ENCODE measurements at regions not wholly inside any gene's neighbourhood (a gene's known extent, or its start where the extent isn't known, plus 50 kb on each side); places are given as distances from the start of the nearest gene placed in this dataset.

DNA sequence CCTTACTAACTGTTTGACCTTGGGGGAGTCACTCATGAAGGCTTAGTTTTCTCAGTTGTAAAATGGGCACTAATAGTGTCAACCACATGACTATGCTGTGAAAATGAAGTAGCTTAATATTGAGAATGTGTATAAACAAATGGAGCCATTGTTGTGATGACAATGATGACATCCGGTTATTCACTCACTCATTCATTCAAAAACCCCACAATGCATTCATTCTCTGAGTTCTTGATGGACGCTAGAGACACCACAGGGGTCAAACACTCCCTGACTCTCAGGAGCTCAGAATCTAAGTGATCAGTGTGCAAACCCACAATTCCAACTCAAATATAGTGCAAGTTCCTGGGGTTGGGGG lies 138.9 kb downstream of the FOXD2 start:
- Mint-ChIP-seq H3K27ac (ENCODE audit: unreplicated experiment) (no peak overlapping the region), H3K4me1 (ENCODE audit: unreplicated experiment) (peaks cover 18% of the 10 kb centered on the region), H3K9me3 (ENCODE audit: unreplicated experiment) (no peaks in the 10 kb centered on the region), H3K4me3 (ENCODE audit: unreplicated experiment) (no peak overlapping the region), H3K27me3 (ENCODE audit: unreplicated experiment) (peaks cover 11% of the 10 kb centered on the region), H3K36me3 (ENCODE audit: low read depth, unreplicated experiment) (no peaks in the 10 kb centered on the region)
- no peak for DNase-seq (ENCODE audit: low spot score)
- TF ChIP-seq, protein P1, sequence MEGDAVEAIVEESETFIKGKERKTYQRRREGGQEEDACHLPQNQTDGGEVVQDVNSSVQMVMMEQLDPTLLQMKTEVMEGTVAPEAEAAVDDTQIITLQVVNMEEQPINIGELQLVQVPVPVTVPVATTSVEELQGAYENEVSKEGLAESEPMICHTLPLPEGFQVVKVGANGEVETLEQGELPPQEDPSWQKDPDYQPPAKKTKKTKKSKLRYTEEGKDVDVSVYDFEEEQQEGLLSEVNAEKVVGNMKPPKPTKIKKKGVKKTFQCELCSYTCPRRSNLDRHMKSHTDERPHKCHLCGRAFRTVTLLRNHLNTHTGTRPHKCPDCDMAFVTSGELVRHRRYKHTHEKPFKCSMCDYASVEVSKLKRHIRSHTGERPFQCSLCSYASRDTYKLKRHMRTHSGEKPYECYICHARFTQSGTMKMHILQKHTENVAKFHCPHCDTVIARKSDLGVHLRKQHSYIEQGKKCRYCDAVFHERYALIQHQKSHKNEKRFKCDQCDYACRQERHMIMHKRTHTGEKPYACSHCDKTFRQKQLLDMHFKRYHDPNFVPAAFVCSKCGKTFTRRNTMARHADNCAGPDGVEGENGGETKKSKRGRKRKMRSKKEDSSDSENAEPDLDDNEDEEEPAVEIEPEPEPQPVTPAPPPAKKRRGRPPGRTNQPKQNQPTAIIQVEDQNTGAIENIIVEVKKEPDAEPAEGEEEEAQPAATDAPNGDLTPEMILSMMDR (IDR thresholded peaks at IDR 0.05; ENCODE audit: unreplicated experiment) = no peak

DNA sequence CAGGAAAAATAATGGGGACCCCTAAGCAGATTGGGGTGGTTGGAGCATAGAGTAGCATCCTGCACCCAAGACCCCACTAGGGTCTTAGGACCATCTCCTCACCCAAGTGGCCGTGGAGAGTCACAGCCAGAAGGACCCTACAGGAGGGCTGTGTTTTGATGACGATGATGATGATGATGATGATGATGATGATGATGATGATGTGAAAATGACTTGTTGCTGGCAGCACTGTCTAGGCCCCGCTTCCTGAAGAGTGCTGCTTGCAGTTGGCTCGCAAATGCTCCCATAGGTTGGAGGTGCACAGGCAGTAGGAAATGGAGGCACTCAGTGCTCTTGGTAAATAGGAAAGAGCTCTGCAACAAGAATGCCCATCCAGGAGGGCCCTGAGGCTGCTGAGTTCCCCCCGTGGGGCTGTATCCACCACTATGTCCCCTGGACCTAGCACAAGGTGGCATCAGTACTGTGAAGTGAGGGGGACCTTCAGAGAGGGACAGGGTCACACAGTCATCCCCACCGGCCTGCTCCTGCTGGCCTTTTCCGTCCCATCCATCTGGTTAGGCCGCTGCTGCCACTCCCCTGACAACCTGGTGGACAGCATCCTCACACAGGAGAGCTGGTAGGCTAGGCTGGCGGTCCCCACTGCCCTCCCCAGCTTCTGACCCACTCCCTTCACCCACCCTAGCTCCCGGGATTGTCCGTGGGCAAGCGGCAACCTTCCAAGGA lies 139.6 kb downstream of the FOXD2 start:
- no peak overlapping the region for H3K4me3 Mint-ChIP-seq (ENCODE audit: unreplicated experiment)

DNA sequence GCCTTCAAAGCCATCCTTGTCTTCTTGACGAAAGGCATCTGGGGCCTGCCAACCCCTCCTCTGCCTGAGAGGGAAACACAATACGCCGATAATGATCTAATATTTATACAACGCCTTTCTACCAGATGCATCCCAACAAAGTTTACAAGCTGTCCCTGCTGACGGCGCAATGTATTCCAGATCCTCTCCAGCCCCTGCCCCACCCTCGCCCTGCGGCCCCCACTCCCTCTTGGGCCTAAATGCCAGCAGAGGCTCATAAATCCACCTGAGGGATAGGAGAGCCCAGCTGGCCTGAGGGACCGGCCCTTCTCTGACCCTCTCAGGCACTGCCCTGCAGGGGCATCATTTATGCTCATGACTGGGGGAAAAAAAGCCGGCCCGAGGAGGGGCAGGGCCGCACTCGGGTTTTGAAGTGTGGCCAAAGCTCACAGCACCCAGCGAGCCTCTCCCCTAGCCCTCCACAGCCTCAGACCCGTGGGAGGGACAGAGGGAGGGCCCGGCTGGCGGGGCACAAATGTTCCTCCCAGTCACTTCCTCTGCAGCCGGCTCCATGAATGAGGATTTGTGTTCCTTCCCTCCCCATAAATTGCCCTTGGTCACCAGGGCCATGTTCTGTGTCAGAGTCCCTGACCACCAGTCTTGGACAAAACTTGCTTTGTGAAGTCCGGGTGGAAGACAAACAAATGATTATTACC lies 140.3 kb downstream of the FOXD2 start:
- TF ChIP-seq, protein P1 (IDR thresholded peaks at IDR 0.05; ENCODE audit: unreplicated experiment) = no peak
- Mint-ChIP-seq H3K9me3 (ENCODE audit: unreplicated experiment) (no peaks in the 10 kb centered on the region), H3K4me3 (ENCODE audit: unreplicated experiment) (no peak overlapping the region), H3K27me3 (ENCODE audit: unreplicated experiment) (peaks cover 9% of the 10 kb centered on the region), H3K27ac (ENCODE audit: unreplicated experiment) (no peak overlapping the region), H3K36me3 (ENCODE audit: low read depth, unreplicated experiment) (no peaks in the 10 kb centered on the region), H3K4me1 (ENCODE audit: unreplicated experiment) (peaks cover 16% of the 10 kb centered on the region)
- DNase-seq (ENCODE audit: low spot score) = no peak

More for the DNA sequence above, 139.6 kb downstream of the FOXD2 start:
- Mint-ChIP-seq H3K9me3 (ENCODE audit: unreplicated experiment) (no peaks in the 10 kb centered on the region), H3K36me3 (ENCODE audit: low read depth, unreplicated experiment) (no peaks in the 10 kb centered on the region), H3K4me1 (ENCODE audit: unreplicated experiment) (peaks cover 16% of the 10 kb centered on the region), H3K27ac (ENCODE audit: unreplicated experiment) (no peak overlapping the region), H3K27me3 (ENCODE audit: unreplicated experiment) (peaks cover 7% of the 10 kb centered on the region)
- TF ChIP-seq, protein P1 (IDR thresholded peaks at IDR 0.05; ENCODE audit: unreplicated experiment) = no peak
- DNase-seq (ENCODE audit: low spot score) = no peak

DNA sequence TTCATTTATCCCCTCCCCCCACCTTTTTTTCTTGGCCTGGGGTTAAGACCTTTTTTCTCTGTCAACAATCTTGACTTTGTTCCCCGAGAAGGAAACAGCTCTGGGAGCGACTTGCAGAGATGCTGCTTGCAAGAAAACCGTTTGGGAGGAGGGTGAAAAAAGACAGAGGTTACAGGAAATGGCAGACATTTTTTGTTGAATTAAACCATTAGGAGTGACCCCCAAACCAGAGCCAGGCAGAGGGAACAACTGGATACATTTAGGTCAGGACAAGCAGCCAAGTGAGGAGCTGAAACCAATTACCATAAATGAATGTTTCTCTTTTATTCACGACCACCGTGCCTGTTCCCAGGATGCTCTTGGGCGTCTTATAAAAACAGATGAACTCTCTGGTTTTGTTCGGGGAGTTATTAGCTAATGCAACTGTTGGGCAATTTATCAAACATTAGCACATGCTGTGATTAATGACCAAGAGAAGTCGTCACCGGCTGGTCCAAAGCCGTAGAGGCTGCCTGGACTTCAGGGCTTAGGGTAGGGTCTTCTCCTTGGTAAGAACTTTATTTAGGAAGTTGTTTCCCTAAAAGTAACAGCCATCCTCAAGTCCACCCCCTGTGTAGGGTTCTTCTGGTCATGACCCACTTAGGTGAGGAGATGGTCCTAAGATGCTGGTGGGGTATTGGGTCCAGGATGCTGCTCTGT lies 141.0 kb downstream of the FOXD2 start:
- H3K27ac Mint-ChIP-seq (ENCODE audit: unreplicated experiment) = no peak overlapping the region
- no peak for DNase-seq (ENCODE audit: low spot score)
- H3K4me1 Mint-ChIP-seq (ENCODE audit: unreplicated experiment) = peaks cover 18% of the 10 kb centered on the region
- TF ChIP-seq, protein P1 (IDR thresholded peaks at IDR 0.05; ENCODE audit: unreplicated experiment) = no peak
- no peaks in the 10 kb centered on the region for H3K9me3 Mint-ChIP-seq (ENCODE audit: unreplicated experiment)
- H3K27me3 Mint-ChIP-seq (ENCODE audit: unreplicated experiment) = peaks cover 9% of the 10 kb centered on the region
- H3K36me3 Mint-ChIP-seq (ENCODE audit: low read depth, unreplicated experiment) = no peaks in the 10 kb centered on the region
- H3K4me3 Mint-ChIP-seq (ENCODE audit: unreplicated experiment) = no peak overlapping the region
